ENCODE measurements at regions not wholly inside any gene's neighbourhood (a gene's known extent, or its start where the extent isn't known, plus 50 kb on each side); places are given as distances from the start of the nearest gene placed in this dataset.

DNA sequence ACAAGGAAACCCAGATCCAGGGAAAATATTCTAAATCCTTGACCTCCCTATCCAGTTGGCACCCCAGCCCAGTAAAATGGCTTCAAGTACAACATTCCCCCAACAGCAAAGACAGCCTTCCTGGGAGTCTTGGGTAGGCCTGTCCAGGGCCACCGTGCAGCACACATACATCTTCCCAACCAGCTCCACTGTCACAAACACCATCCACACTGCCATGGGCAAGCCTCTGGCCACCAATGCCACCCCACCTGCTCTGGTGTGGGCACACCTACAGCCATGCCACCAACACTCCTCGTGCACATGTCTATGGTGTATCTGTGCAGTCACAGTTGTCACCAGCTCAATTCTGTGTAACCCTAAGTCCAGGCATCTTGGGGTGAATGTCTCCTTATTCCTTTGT, 193.2 kb downstream of the DAD1 start:
- H3K36me3 ChIP-seq (ENCODE audit: control insufficient read depth, low read length), result no peaks in the 10 kb centered on the region
- no peak overlapping the region for H3K4me3 ChIP-seq (ENCODE audit: low read length)
- no peaks in the 10 kb centered on the region for H3K9me2 ChIP-seq (replicated peaks; ENCODE audit: control insufficient read depth, low read length)
- H3F3A ChIP-seq (ENCODE audit: control insufficient read depth, insufficient read depth), result no peaks in the 10 kb centered on the region
- no peaks in the 10 kb centered on the region for H3K27me3 ChIP-seq (ENCODE audit: control insufficient read depth, low read length)
- TF ChIP-seq, protein P1, sequence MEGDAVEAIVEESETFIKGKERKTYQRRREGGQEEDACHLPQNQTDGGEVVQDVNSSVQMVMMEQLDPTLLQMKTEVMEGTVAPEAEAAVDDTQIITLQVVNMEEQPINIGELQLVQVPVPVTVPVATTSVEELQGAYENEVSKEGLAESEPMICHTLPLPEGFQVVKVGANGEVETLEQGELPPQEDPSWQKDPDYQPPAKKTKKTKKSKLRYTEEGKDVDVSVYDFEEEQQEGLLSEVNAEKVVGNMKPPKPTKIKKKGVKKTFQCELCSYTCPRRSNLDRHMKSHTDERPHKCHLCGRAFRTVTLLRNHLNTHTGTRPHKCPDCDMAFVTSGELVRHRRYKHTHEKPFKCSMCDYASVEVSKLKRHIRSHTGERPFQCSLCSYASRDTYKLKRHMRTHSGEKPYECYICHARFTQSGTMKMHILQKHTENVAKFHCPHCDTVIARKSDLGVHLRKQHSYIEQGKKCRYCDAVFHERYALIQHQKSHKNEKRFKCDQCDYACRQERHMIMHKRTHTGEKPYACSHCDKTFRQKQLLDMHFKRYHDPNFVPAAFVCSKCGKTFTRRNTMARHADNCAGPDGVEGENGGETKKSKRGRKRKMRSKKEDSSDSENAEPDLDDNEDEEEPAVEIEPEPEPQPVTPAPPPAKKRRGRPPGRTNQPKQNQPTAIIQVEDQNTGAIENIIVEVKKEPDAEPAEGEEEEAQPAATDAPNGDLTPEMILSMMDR (IDR thresholded peaks at IDR 0.05; ENCODE audit: low read depth, low read length, poor library complexity, severe bottlenecking), result no peak
- no peak for TF ChIP-seq EZH2phosphoT487 (IDR thresholded peaks at IDR 0.05; ENCODE audit: borderline replicate concordance, low read length)
- H3K4me1 ChIP-seq (ENCODE audit: control insufficient read depth, low read length), result peaks cover 36% of the 10 kb centered on the region
- H3K9me3 ChIP-seq (ENCODE audit: control insufficient read depth, insufficient read depth, low read length), result no peaks in the 10 kb centered on the region
- no peak overlapping the region for H3K4me2 ChIP-seq (ENCODE audit: low read length)
- H3K79me2 ChIP-seq (ENCODE audit: control insufficient read depth, low read length), result no peaks in the 10 kb centered on the region
- H3K27ac ChIP-seq (ENCODE audit: low read depth, low read length), result no peak overlapping the region
- H4K20me1 ChIP-seq (ENCODE audit: control insufficient read depth, insufficient read depth, low read depth, low read length), result no peaks in the 10 kb centered on the region

- Histone ChIP-seq H3K4me3 (ENCODE audit: low read length) (no peak overlapping the region), H3K27me3 (ENCODE audit: control insufficient read depth, low read length) (no peaks in the 10 kb centered on the region), H3F3A (ENCODE audit: control insufficient read depth, insufficient read depth) (no peaks in the 10 kb centered on the region), H3K4me1 (ENCODE audit: control insufficient read depth, low read length) (peaks cover 48% of the 10 kb centered on the region), H3K9me3 (ENCODE audit: control insufficient read depth, insufficient read depth, low read length) (no peaks in the 10 kb centered on the region), H3K4me2 (ENCODE audit: low read length) (no peak overlapping the region), H3K27ac (ENCODE audit: low read depth, low read length) (no peak overlapping the region), H3K9me2 (replicated peaks; ENCODE audit: control insufficient read depth, low read length) (no peaks in the 10 kb centered on the region), H3K79me2 (ENCODE audit: control insufficient read depth, low read length) (no peaks in the 10 kb centered on the region), H3K36me3 (ENCODE audit: control insufficient read depth, low read length) (no peaks in the 10 kb centered on the region), H4K20me1 (ENCODE audit: control insufficient read depth, insufficient read depth, low read depth, low read length) (no peaks in the 10 kb centered on the region)
- TF ChIP-seq, protein P1 (IDR thresholded peaks at IDR 0.05; ENCODE audit: low read depth, low read length, poor library complexity, severe bottlenecking), result no peak
- no peak for TF ChIP-seq EZH2phosphoT487 (IDR thresholded peaks at IDR 0.05; ENCODE audit: borderline replicate concordance, low read length)
These were observed 194.4 kb downstream of the DAD1 start for GRCh38 chr14:22394616-22395015.

DNA sequence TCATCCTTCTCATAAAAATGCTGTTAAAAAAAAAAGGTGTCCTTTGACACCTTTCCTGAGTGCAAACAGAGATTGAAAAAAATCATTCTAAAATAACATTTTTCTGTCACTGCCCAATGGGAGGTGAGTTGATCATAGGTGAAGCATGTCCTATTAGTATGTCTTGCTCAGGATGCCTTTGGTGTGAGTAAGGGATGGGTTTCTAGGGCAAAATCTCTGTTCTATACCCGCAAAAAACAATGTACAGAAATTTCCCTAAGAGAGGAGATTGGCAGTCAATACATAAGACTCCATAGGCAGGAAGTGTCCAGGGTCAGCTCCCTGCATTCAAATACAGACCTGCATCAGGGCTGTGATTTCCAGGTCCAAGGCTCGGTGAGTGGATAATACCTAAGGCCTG, 195.2 kb downstream of the DAD1 start:
- Histone ChIP-seq H3K4me1 (ENCODE audit: control insufficient read depth, low read length) (peaks cover 55% of the 10 kb centered on the region), H3K36me3 (ENCODE audit: control insufficient read depth, low read length) (no peaks in the 10 kb centered on the region), H3K4me2 (ENCODE audit: low read length) (no peak overlapping the region), H3K79me2 (ENCODE audit: control insufficient read depth, low read length) (no peaks in the 10 kb centered on the region), H3K9me3 (ENCODE audit: control insufficient read depth, insufficient read depth, low read length) (no peaks in the 10 kb centered on the region), H3K27ac (ENCODE audit: low read depth, low read length) (no peak overlapping the region), H3K27me3 (ENCODE audit: control insufficient read depth, low read length) (no peaks in the 10 kb centered on the region), H4K20me1 (ENCODE audit: control insufficient read depth, insufficient read depth, low read depth, low read length) (no peaks in the 10 kb centered on the region), H3K4me3 (ENCODE audit: low read length) (no peak overlapping the region), H3K9me2 (replicated peaks; ENCODE audit: control insufficient read depth, low read length) (no peaks in the 10 kb centered on the region), H3F3A (ENCODE audit: control insufficient read depth, insufficient read depth) (no peaks in the 10 kb centered on the region)
- no peak for TF ChIP-seq EZH2phosphoT487 (IDR thresholded peaks at IDR 0.05; ENCODE audit: borderline replicate concordance, low read length)
- TF ChIP-seq, protein P1 (IDR thresholded peaks at IDR 0.05; ENCODE audit: low read depth, low read length, poor library complexity, severe bottlenecking), result no peak

All from DOHH2 (cell line).